ENCODE measurements at regions not wholly inside any gene's neighbourhood (a gene's known extent, or its start where the extent isn't known, plus 50 kb on each side); places are given as distances from the start of the nearest gene placed in this dataset.

GRCh38 chr2:211258646-211259335 lies 702.4 kb downstream of the CPS1 start:
- H3K4me3 ChIP-seq (ENCODE audit: low read depth, low read length) = no peak overlapping the region
- TF ChIP-seq CTCF (IDR thresholded peaks at IDR 0.05; ENCODE audit: insufficient read depth, low read length, missing control alignments) = no peak
- ChIA-PET CTCF (no interaction called here), POLR2A (no interaction called here)
- DNase-seq (ENCODE audit: low read depth, low spot score) = no peak

GRCh38 chr2:211259831-211260476 lies 703.6 kb downstream of the CPS1 start:
- POLR2A ChIA-PET = no interaction called here
- no peak overlapping the region for H3K4me3 ChIP-seq (ENCODE audit: low read depth, low read length)
- TF ChIP-seq CTCF (IDR thresholded peaks at IDR 0.05; ENCODE audit: insufficient read depth, low read length, missing control alignments) = no peak
- CTCF ChIA-PET = no interaction called here
- DNase-seq (ENCODE audit: low read depth, low spot score) = no peak

- TF ChIP-seq CTCF (IDR thresholded peaks at IDR 0.05; ENCODE audit: insufficient read depth, low read length, missing control alignments) = no peak
- H3K4me3 ChIP-seq (ENCODE audit: low read depth, low read length) = no peak overlapping the region
- DNase-seq (ENCODE audit: low read depth, low spot score) = no peak
- ChIA-PET CTCF (no interaction called here), POLR2A (no interaction called here)
Observed at GRCh38 chr2:211270257-211270656, 713.9 kb downstream of the CPS1 start.

GRCh38 chr2:211281430-211282073 lies 725.2 kb downstream of the CPS1 start:
- CTCF ChIA-PET = no interaction called here
- DNase-seq (ENCODE audit: low read depth, low spot score) = no peak

GRCh38 chr2:211302676-211303075 lies 746.3 kb downstream of the CPS1 start:
- DNase-seq (ENCODE audit: low read depth, low spot score) = no peak
- CTCF ChIA-PET = no interaction called here

More at GRCh38 chr2:211281430-211282073, 725.2 kb downstream of the CPS1 start:
- no peak for TF ChIP-seq CTCF (IDR thresholded peaks at IDR 0.05; ENCODE audit: insufficient read depth, low read length, missing control alignments)
- H3K4me3 ChIP-seq (ENCODE audit: low read depth, low read length) = no peak overlapping the region
- POLR2A ChIA-PET = no interaction called here

More at GRCh38 chr2:211302676-211303075, 746.3 kb downstream of the CPS1 start:
- no peak for TF ChIP-seq CTCF (IDR thresholded peaks at IDR 0.05; ENCODE audit: insufficient read depth, low read length, missing control alignments)
- POLR2A ChIA-PET = no interaction called here
- no peak overlapping the region for H3K4me3 ChIP-seq (ENCODE audit: low read depth, low read length)
